ENCODE measurements at regions not wholly inside any gene's neighbourhood (a gene's known extent, or its start where the extent isn't known, plus 50 kb on each side); places are given as distances from the start of the nearest gene placed in this dataset.

- peak in 2 of 3 donors; percentile 50 to 69 for DNase-seq
- Histone ChIP-seq H3K4me1 (ENCODE audit: control insufficient read depth in 5 of 5, insufficient read depth in 5 of 5, low read length in 5 of 5) (peaks cover 0 to 11% (median 3%) of the 10 kb centered on the region in 5 donors), H3K9me3 (ENCODE audit: control insufficient read depth in 4 of 4, insufficient read depth in 3 of 4, low read length in 3 of 4) (no peaks in the 10 kb centered on the region), H3K4me3 (no peak overlapping the region), H3K27me3 (ENCODE audit: control insufficient read depth in 3 of 3, insufficient read depth in 3 of 3, low read length in 2 of 3) (no peaks in the 10 kb centered on the region), H3K27ac (ENCODE audit: low read depth in 1 of 2, low read length in 1 of 2) (no peak overlapping the region), H3K9ac (ENCODE audit: insufficient read depth in 1 of 2, low read length in 2 of 2) (no peak overlapping the region), H3K36me3 (ENCODE audit: control insufficient read depth in 4 of 4, insufficient read depth in 4 of 4, low read length in 4 of 4) (no peaks in the 10 kb centered on the region)
- ATAC-seq (ENCODE audit: insufficient read depth, low FRiP score), result no peak
- TF ChIP-seq, protein P1, sequence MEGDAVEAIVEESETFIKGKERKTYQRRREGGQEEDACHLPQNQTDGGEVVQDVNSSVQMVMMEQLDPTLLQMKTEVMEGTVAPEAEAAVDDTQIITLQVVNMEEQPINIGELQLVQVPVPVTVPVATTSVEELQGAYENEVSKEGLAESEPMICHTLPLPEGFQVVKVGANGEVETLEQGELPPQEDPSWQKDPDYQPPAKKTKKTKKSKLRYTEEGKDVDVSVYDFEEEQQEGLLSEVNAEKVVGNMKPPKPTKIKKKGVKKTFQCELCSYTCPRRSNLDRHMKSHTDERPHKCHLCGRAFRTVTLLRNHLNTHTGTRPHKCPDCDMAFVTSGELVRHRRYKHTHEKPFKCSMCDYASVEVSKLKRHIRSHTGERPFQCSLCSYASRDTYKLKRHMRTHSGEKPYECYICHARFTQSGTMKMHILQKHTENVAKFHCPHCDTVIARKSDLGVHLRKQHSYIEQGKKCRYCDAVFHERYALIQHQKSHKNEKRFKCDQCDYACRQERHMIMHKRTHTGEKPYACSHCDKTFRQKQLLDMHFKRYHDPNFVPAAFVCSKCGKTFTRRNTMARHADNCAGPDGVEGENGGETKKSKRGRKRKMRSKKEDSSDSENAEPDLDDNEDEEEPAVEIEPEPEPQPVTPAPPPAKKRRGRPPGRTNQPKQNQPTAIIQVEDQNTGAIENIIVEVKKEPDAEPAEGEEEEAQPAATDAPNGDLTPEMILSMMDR (IDR thresholded peaks at IDR 0.05; ENCODE audit: control extremely low read depth, extremely low read depth), result no peak
- 80 to 81% methylated on average over 10 of the region's 10 CpGs for WGBS, 2 donors
Measured at GRCh38 chr12:115204957-115205754, 521.2 kb upstream of the TBX3 start.

- 52 to 57% methylated on average over 2 of the region's 2 CpGs for WGBS, 2 donors
- Histone ChIP-seq H3K36me3 (ENCODE audit: control insufficient read depth in 4 of 4, insufficient read depth in 4 of 4, low read length in 4 of 4) (no peaks in the 10 kb centered on the region), H3K27me3 (ENCODE audit: control insufficient read depth in 3 of 3, insufficient read depth in 3 of 3, low read length in 2 of 3) (no peaks in the 10 kb centered on the region), H3K27ac (ENCODE audit: low read depth in 1 of 2, low read length in 1 of 2) (no peak overlapping the region), H3K4me1 (ENCODE audit: control insufficient read depth in 5 of 5, insufficient read depth in 5 of 5, low read length in 5 of 5) (peaks cover 0 to 18% (median 3%) of the 10 kb centered on the region in 5 donors), H3K4me3 (no peak overlapping the region), H3K9me3 (ENCODE audit: control insufficient read depth in 4 of 4, insufficient read depth in 3 of 4, low read length in 3 of 4) (no peaks in the 10 kb centered on the region), H3K9ac (ENCODE audit: insufficient read depth in 1 of 2, low read length in 2 of 2) (no peak overlapping the region)
- TF ChIP-seq, protein P1 (IDR thresholded peaks at IDR 0.05; ENCODE audit: control extremely low read depth, extremely low read depth), result no peak
- DNase-seq (peak in 2 of 3 donors; percentile 60 to 77), ATAC-seq (ENCODE audit: insufficient read depth, low FRiP score) (no peak)
Measured at GRCh38 chr12:115203701-115204100, 519.7 kb upstream of the TBX3 start.

- Histone ChIP-seq H3K9ac (ENCODE audit: insufficient read depth in 1 of 2, low read length in 2 of 2) (no peak overlapping the region), H3K4me1 (ENCODE audit: control insufficient read depth in 5 of 5, insufficient read depth in 5 of 5, low read length in 5 of 5) (peaks cover 0 to 18% (median 3%) of the 10 kb centered on the region in 5 donors), H3K36me3 (ENCODE audit: control insufficient read depth in 4 of 4, insufficient read depth in 4 of 4, low read length in 4 of 4) (no peaks in the 10 kb centered on the region), H3K27me3 (ENCODE audit: control insufficient read depth in 3 of 3, insufficient read depth in 3 of 3, low read length in 2 of 3) (no peaks in the 10 kb centered on the region), H3K27ac (ENCODE audit: low read depth in 1 of 2, low read length in 1 of 2) (no peak overlapping the region), H3K9me3 (ENCODE audit: control insufficient read depth in 4 of 4, insufficient read depth in 3 of 4, low read length in 3 of 4) (no peaks in the 10 kb centered on the region), H3K4me3 (no peak overlapping the region)
- TF ChIP-seq, protein P1 (IDR thresholded peaks at IDR 0.05; ENCODE audit: control extremely low read depth, extremely low read depth), result no peak
- DNase-seq (peak in 2 of 3 donors; percentile 11 to 45), ATAC-seq (ENCODE audit: insufficient read depth, low FRiP score) (no peak)
- 66 to 75% methylated on average over 3 of the region's 3 CpGs for WGBS, 2 donors
Measured at GRCh38 chr12:115201966-115202365, 518.0 kb upstream of the TBX3 start.
